IMR-90 (cell line): ENCODE measurements at regions not wholly inside any gene's neighbourhood (a gene's known extent, or its start where the extent isn't known, plus 50 kb on each side); places are given as distances from the start of the nearest gene placed in this dataset.

ENCODE experiments used
- ATAC-seq: fragments of 200-7000 bp; cut with Tn5 transposase; 2 replicates; pipeline ENCODE4 v1.9.1; 2020; ENCODE audit warnings: low read depth, mild to moderate bottlenecking, moderate library complexity
- BruUV-seq: library from RNA; stranded (reverse); fragments of 400-500 nt; replicated peaks from 2 replicates; lab custom pipeline; 2021; lab: Mats Ljungman, UMichigan
- CTCF ChIA-PET: fragments of 300-600 bp; formaldehyde crosslinking; extraction: SDS; loops from one replicate; lab custom pipeline; 2021; ENCODE audit warnings: antibody characterized with exemption; lab: Yijun Ruan, JAX
- POLR2A ChIA-PET: fragments of 300-600 bp; sonication (Branson Sonifier 250); formaldehyde crosslinking; loops from one replicate; lab custom pipeline; 2022; ENCODE audit warnings: antibody characterized with exemption; ENCODE audit not compliant: unreplicated experiment; lab: Charles Lee
- DNase-seq: peaks from one replicate; pipeline ENCODE4 v3.0.0; 2013
- H2AFZ ChIP-seq: replicated peaks from 2 replicates; pipeline ENCODE3; 2013; ENCODE audit warnings: low read length, mild to moderate bottlenecking; ENCODE audit not compliant: poor library complexity
- H2AK5ac ChIP-seq: 2 replicates; pipeline ENCODE4 v1.6.1; 2013; ENCODE audit warnings: low read depth, low read length, inconsistent platforms
- H2AK9ac ChIP-seq: replicated peaks from 2 replicates; pipeline ENCODE3; 2013; ENCODE audit warnings: mild to moderate bottlenecking, low read depth, low read length, moderate library complexity; ENCODE audit not compliant: poor library complexity
- H2BK120ac ChIP-seq: 2 replicates; pipeline ENCODE4 v1.6.1; 2013; ENCODE audit warnings: low read depth, low read length, inconsistent platforms
- H2BK15ac ChIP-seq: 3 replicates; pipeline ENCODE4 v1.6.1; 2013; ENCODE audit warnings: low read depth, low read length, inconsistent platforms
- H2BK20ac ChIP-seq: 2 replicates; pipeline ENCODE4 v1.6.1; 2013; ENCODE audit warnings: low read depth, mild to moderate bottlenecking, inconsistent platforms, low read length, moderate library complexity
- H2BK5ac ChIP-seq: 2 replicates; pipeline ENCODE4 v1.6.1; 2013; ENCODE audit warnings: mild to moderate bottlenecking, low read depth, low read length, inconsistent platforms; ENCODE audit not compliant: poor library complexity, severe bottlenecking
- H3K14ac ChIP-seq: replicated peaks from 2 replicates; pipeline ENCODE4 v1.6.1; 2013; ENCODE audit warnings: low read depth, low read length, inconsistent platforms
- H3K18ac ChIP-seq: 2 replicates; pipeline ENCODE4 v1.6.1; 2013; ENCODE audit warnings: low read depth, low read length, control low read depth
- H3K23ac ChIP-seq: 2 replicates; pipeline ENCODE4 v1.6.1; 2013; ENCODE audit warnings: low read depth, low read length, inconsistent platforms
- H3K27ac ChIP-seq: 2 replicates; pipeline ENCODE4 v1.5.1; 2013; ENCODE audit warnings: mild to moderate bottlenecking, control low read depth, low read length; ENCODE audit not compliant: insufficient read depth
- H3K27me3 ChIP-seq: 2 replicates; pipeline ENCODE4 v1.6.1; 2013; ENCODE audit warnings: low read length; ENCODE audit not compliant: control insufficient read depth, insufficient read depth
- H3K36me3 ChIP-seq: 2 replicates; pipeline ENCODE4 v1.6.1; 2013; ENCODE audit warnings: low read length, mixed read lengths; ENCODE audit not compliant: control insufficient read depth, insufficient read depth
- H3K4ac ChIP-seq: 2 replicates; pipeline ENCODE4 v1.6.1; 2013; ENCODE audit warnings: low read depth, low read length, inconsistent platforms
- H3K4me1 ChIP-seq: 2 replicates; pipeline ENCODE4 v1.6.1; 2013; ENCODE audit warnings: low read length, mixed read lengths; ENCODE audit not compliant: control insufficient read depth, insufficient read depth
- H3K4me2 ChIP-seq: 2 replicates; pipeline ENCODE4 v1.6.1; 2013; ENCODE audit warnings: low read depth, mild to moderate bottlenecking, control low read depth, low read length, moderate library complexity
- H3K4me3 ChIP-seq: 2 replicates; pipeline ENCODE4 v1.5.1; 2013; ENCODE audit warnings: low read depth, mild to moderate bottlenecking, control low read depth, low read length, moderate library complexity; ENCODE audit not compliant: insufficient read depth
- H3K56ac ChIP-seq: 2 replicates; pipeline ENCODE4 v1.6.1; 2013; ENCODE audit warnings: low read length, inconsistent platforms; ENCODE audit not compliant: insufficient read depth; ENCODE audit errors: extremely low read depth
- H3K79me1 ChIP-seq, 2 experiments: 2 replicates each; pipeline ENCODE4 v1.6.1; 2013; ENCODE audit warnings: low read length in 2 of 2, inconsistent platforms in 1 of 2, low read depth in 1 of 2
- H3K9ac ChIP-seq: 2 replicates; pipeline ENCODE4 v1.6.1; 2013; ENCODE audit warnings: low read depth, low read length, control low read depth
- H3K9me1 ChIP-seq: 2 replicates; pipeline ENCODE4 v1.6.1; 2013; ENCODE audit warnings: low read length, inconsistent platforms; ENCODE audit not compliant: insufficient read depth
- H3K9me3 ChIP-seq: 2 replicates; pipeline ENCODE4 v1.6.1; 2013; ENCODE audit warnings: low read length; ENCODE audit not compliant: control insufficient read depth, insufficient read depth
- H4K20me1 ChIP-seq: 2 replicates; pipeline ENCODE4 v1.6.1; 2013; ENCODE audit warnings: low read length, inconsistent platforms; ENCODE audit not compliant: insufficient read depth
- H4K5ac ChIP-seq: 2 replicates; pipeline ENCODE4 v1.6.1; 2013; ENCODE audit warnings: mild to moderate bottlenecking, low read depth, low read length, control low read depth
- H4K8ac ChIP-seq, 2 experiments: 2 replicates each; pipeline ENCODE4 v1.6.1; 2013; ENCODE audit warnings: low read depth in 2 of 2, low read length in 2 of 2, control low read depth in 1 of 2, inconsistent platforms in 1 of 2
- H4K91ac ChIP-seq: 2 replicates; pipeline ENCODE4 v1.6.1; 2013; ENCODE audit warnings: low read depth, low read length, inconsistent platforms; ENCODE audit not compliant: insufficient read depth
- CEBPB ChIP-seq: IDR thresholded peaks from 2 replicates; pipeline ENCODE4 v1.6.1; 2012; ENCODE audit warnings: low read depth, low read length, improper control_type of control experiment
- FOS ChIP-seq: fragments of 150-350 bp; IDR thresholded peaks from 2 replicates; pipeline ENCODE4 v1.6.1; 2016; ENCODE audit warnings: low read depth, low read length
- MAFK ChIP-seq: IDR thresholded peaks from 2 replicates; pipeline ENCODE4 v1.6.1; 2012; ENCODE audit warnings: low read depth, low read length, improper control_type of control experiment
- MAZ ChIP-seq: IDR thresholded peaks from 2 replicates; pipeline ENCODE4 v1.6.1; 2012; ENCODE audit warnings: low read depth, mild to moderate bottlenecking, low read length, improper control_type of control experiment, moderate library complexity, borderline replicate concordance
- MXI1 ChIP-seq: IDR thresholded peaks from 2 replicates; pipeline ENCODE4 v1.6.1; 2012; ENCODE audit warnings: low read depth, mild to moderate bottlenecking, low read length, moderate library complexity, borderline replicate concordance
- POLR2A ChIP-seq: IDR thresholded peaks from 2 replicates; pipeline ENCODE4 v1.6.1; 2012; ENCODE audit warnings: mild to moderate bottlenecking, low read depth, low read length
- RCOR1 ChIP-seq: IDR thresholded peaks from 2 replicates; pipeline ENCODE4 v1.6.1; 2012; ENCODE audit warnings: mild to moderate bottlenecking, low read length, improper control_type of control experiment; ENCODE audit not compliant: insufficient replicate concordance
- RFX5 ChIP-seq: IDR thresholded peaks from 2 replicates; pipeline ENCODE4 v1.8.0; 2012; ENCODE audit warnings: low read depth, mild to moderate bottlenecking, low read length, moderate library complexity
- WGBS, 2 experiments: methylation state at CpG; one replicate each; pipeline versions ENCODE4 v1.1.5 to v1.1.7; 2013; ENCODE audit warnings: missing lambda C conversion rate in 2 of 2; ENCODE audit not compliant: insufficient read length in 1 of 2; ENCODE audit errors: extremely low coverage in 2 of 2; 5-methylcytosine and 5-hydroxymethylcytosine counted together
- dilution Hi-C: fragments of 300-500 bp; cut with HindIII; formaldehyde crosslinking; loops from one replicate; pipeline ENCODE4 v1.14.3; 2018; ENCODE audit warnings: low sequenced_read_pairs; ENCODE audit not compliant: unreplicated experiment
- in situ Hi-C: fragments of 300-500 bp; cut with MboI; formaldehyde crosslinking; loops from 3 replicates; pipeline ENCODE4 v1.14.3; 2019; ENCODE audit warnings: low sequenced_read_pairs, inconsistent platforms, mixed read lengths
- intact Hi-C: fragments of 100-400 bp; cut with micrococcal nuclease; formaldehyde crosslinking; loops from 2 replicates; pipeline ENCODE4 v1.10.0; 2022
- TF ChIP-seq, protein P1 (sequence below): fragments of 150-350 bp; IDR thresholded peaks from 2 replicates; pipeline ENCODE4 v1.6.1; 2016; ENCODE audit warnings: low read depth, mild to moderate bottlenecking, low read length, moderate library complexity, borderline replicate concordance
- TF ChIP-seq, protein P2 (sequence below): fragments of 150-350 bp; IDR thresholded peaks from 2 replicates; pipeline ENCODE4 v1.6.1; 2017; ENCODE audit warnings: mild to moderate bottlenecking, antibody characterized with exemption, low read length, low read depth
- TF ChIP-seq, protein P3 (sequence below): conservative IDR thresholded peaks from 2 replicates; pipeline ENCODE4 v1.5.1; 2012; ENCODE audit warnings: mild to moderate bottlenecking, low read depth, low read length, improper control_type of control experiment

DNA sequence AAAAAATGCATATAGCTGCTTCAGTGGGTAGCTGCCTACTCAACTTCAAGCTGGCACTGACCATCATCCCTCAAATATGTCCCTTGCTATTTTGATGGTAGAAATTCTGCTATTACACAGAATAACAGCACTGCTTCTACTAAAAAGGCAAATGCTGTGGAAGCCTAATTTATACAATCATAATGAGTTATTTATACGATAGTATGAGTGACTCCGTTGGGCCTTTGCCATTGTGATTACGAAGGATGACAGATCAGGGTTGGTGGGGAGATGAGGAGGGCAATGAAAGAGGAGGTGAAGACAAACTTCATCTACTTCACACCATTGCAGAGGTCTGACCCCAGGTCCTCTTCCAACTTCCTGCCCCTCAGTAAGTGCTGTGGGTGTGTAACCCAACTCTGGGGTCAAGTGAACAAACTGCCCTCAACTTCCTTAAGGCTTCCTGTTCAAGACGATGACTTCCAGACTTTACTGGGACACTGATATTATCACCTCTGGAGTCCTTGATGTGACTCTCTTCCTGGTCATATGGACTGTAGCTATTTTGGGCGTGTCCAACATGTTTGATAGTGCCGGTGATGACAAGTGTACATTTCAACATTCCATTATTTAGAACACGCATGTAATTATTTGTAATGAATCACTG, 74.1 kb upstream of the RPS23 start:
- DNase-seq: peak; percentile 50
- H3K4me2 ChIP-seq: no peak overlapping the region
- in situ Hi-C loops: loop anchor here (5.0 to 25.0 kb wide), 5 partner anchors 143 to 1210 kb away; partner anchors contain the start of gene VCAN
- H4K20me1 ChIP-seq: no peaks in the 10 kb centered on the region
- ChIA-PET CTCF (interaction anchor here (0.6 to 1.0 kb wide), 6 partner anchors 12 to 1216 kb away, joined by 3 to 5 read pairs (median 3); no protein-coding TSS in a partner anchor), POLR2A (no interaction called here)
- H3K4me3 ChIP-seq: no peak overlapping the region
- TF ChIP-seq CEBPB (no peak), FOS (no peak), RCOR1 (no peak), MAFK (no peak), RFX5 (no peak), MAZ (no peak), POLR2A (no peak), MXI1 (no peak)
- TF ChIP-seq, protein P1, sequence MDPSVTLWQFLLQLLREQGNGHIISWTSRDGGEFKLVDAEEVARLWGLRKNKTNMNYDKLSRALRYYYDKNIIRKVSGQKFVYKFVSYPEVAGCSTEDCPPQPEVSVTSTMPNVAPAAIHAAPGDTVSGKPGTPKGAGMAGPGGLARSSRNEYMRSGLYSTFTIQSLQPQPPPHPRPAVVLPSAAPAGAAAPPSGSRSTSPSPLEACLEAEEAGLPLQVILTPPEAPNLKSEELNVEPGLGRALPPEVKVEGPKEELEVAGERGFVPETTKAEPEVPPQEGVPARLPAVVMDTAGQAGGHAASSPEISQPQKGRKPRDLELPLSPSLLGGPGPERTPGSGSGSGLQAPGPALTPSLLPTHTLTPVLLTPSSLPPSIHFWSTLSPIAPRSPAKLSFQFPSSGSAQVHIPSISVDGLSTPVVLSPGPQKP: no peak
- TF ChIP-seq, protein P2, sequence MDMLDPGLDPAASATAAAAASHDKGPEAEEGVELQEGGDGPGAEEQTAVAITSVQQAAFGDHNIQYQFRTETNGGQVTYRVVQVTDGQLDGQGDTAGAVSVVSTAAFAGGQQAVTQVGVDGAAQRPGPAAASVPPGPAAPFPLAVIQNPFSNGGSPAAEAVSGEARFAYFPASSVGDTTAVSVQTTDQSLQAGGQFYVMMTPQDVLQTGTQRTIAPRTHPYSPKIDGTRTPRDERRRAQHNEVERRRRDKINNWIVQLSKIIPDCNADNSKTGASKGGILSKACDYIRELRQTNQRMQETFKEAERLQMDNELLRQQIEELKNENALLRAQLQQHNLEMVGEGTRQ: no peak
- TF ChIP-seq, protein P3, sequence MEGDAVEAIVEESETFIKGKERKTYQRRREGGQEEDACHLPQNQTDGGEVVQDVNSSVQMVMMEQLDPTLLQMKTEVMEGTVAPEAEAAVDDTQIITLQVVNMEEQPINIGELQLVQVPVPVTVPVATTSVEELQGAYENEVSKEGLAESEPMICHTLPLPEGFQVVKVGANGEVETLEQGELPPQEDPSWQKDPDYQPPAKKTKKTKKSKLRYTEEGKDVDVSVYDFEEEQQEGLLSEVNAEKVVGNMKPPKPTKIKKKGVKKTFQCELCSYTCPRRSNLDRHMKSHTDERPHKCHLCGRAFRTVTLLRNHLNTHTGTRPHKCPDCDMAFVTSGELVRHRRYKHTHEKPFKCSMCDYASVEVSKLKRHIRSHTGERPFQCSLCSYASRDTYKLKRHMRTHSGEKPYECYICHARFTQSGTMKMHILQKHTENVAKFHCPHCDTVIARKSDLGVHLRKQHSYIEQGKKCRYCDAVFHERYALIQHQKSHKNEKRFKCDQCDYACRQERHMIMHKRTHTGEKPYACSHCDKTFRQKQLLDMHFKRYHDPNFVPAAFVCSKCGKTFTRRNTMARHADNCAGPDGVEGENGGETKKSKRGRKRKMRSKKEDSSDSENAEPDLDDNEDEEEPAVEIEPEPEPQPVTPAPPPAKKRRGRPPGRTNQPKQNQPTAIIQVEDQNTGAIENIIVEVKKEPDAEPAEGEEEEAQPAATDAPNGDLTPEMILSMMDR: no peak
- ATAC-seq: peak; percentile 9
- H2AFZ ChIP-seq: peak overlapping the region; percentile 78
- intact Hi-C loops: loop anchor here (1.0 to 5.0 kb wide), 7 partner anchors 143 to 1359 kb away; partner anchors contain the start of genes TMEM167A and XRCC4
- WGBS, 2 experiments: no CpG with 5 or more reads among the region's 7 CpGs
- H3K14ac ChIP-seq: peak overlapping the region; percentile 71; the same call in 1 of the 2 replicates
- H3K4me1 ChIP-seq: peaks cover 21% of the 10 kb centered on the region
- H3K27me3 ChIP-seq: no peaks in the 10 kb centered on the region
- H4K5ac ChIP-seq: peak overlapping the region; percentile 49
- peak overlapping the region in 1 of 2 experiments; percentile 45; a peak in 1 of 4 replicates for H4K8ac ChIP-seq
- H2AK5ac ChIP-seq: peak overlapping the region; percentile 41; the same call in 1 of the 2 replicates
- H3K56ac ChIP-seq: no peak overlapping the region
- H3K27ac ChIP-seq: no peak overlapping the region; the same call in 1 of the 2 replicates
- dilution Hi-C loops: no loop called here
- H2BK5ac ChIP-seq: peak overlapping the region; percentile 40
- H3K4ac ChIP-seq: peak overlapping the region; percentile 20; the same call in 1 of the 2 replicates
- H3K9me3 ChIP-seq: no peaks in the 10 kb centered on the region
- peak overlapping the region; percentile 23; the same call in 1 of the 2 replicates for H2BK120ac ChIP-seq
- peaks cover 16% of the 10 kb centered on the region for H3K9me1 ChIP-seq
- H4K91ac ChIP-seq: peak overlapping the region; percentile 38
- H3K36me3 ChIP-seq: no peaks in the 10 kb centered on the region
- H2AK9ac ChIP-seq: peak overlapping the region; percentile 74
- H2BK15ac ChIP-seq: peak overlapping the region; percentile 59; the same call in 2 of the 3 replicates
- no peaks in the 10 kb centered on the region for H3K79me1 ChIP-seq
- peak overlapping the region; percentile 67 for H2BK20ac ChIP-seq
- H3K23ac ChIP-seq: 0 out of 2 replicates have a peak overlapping the region, but pooled peaks have one; percentile 81
- peak overlapping the region; percentile 11; the same call in 1 of the 2 replicates for H3K18ac ChIP-seq
- BruUV-seq: no TSS peak
- H3K9ac ChIP-seq: no peak overlapping the region
